CD4-positive, alpha-beta T cell treated with Interleukin-4 for 1 hour (primary cell): ENCODE measurements at regions not wholly inside any gene's neighbourhood (a gene's known extent, or its start where the extent isn't known, plus 50 kb on each side); places are given as distances from the start of the nearest gene placed in this dataset.

Experiments
- DNase-seq, 2 donors: peaks; one replicate each; pipeline ENCODE4 v3.0.0-alpha.2; 2020 to 2022

GRCh38 chr6:109922851-109923250 is 55.3 kb upstream of the GPR6 start:
- no peak for DNase-seq

DNA sequence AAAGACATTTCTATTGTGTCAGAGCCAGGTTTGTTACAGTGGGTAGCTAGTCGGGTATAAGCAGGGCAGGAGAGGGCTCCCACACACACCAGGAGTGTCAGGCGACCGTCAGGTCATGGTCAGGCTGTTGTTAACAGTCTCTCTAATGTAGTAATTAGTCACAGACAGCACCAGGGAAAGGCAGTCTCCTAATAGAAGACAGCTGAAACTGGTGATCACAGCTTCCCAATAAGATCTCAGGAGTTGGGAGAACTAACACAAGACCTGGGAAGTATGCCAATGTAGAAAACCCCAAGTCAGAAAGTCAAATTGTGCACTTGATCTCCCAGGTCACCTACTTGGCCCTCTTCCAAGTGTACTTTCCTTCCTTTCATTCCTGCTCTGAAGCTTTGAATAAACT is 53.0 kb upstream of the GPR6 start:
- no peak for DNase-seq

DNA sequence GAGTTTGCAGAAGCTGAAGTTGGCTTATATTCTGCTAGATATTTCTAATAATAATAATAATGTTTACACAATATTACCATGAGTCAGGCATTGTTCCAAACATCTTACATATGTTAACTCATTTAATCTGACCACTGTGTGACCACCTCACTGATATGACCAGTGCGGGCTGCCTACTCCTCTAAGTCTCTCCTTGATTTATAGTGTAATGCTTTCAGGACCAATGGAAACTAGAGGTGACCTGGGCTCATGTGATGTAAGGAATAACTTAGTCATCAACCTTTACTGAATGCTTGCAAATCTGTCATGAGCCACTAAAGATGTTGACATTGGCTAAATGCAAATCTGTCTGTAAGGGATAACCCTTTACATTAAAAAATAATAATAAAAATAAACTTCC is 51.1 kb upstream of the GPR6 start:
- DNase-seq: no peak
